H1 (cell line): ENCODE measurements at regions not wholly inside any gene's neighbourhood (a gene's known extent, or its start where the extent isn't known, plus 50 kb on each side); places are given as distances from the start of the nearest gene placed in this dataset.

ENCODE experiments used
- CHD2 ChIP-seq: IDR thresholded peaks from 2 replicates; pipeline ENCODE4 v1.6.1; 2012; ENCODE audit warnings: low read length, improper control_type of control experiment
- TF ChIP-seq, protein P1 (sequence below): fragments of 300-600 bp; sonication (generic); IDR thresholded peaks from 2 replicates; pipeline ENCODE4 v1.7.1; 2012; ENCODE audit warnings: low read length, moderate library complexity, mild to moderate bottlenecking, inconsistent platforms; ENCODE audit not compliant: insufficient replicate concordance
- TF ChIP-seq, protein P2 (sequence below): IDR thresholded peaks from 2 replicates; pipeline ENCODE4 v1.6.1; 2011; ENCODE audit warnings: low read length, improper control_type of control experiment

DNA sequence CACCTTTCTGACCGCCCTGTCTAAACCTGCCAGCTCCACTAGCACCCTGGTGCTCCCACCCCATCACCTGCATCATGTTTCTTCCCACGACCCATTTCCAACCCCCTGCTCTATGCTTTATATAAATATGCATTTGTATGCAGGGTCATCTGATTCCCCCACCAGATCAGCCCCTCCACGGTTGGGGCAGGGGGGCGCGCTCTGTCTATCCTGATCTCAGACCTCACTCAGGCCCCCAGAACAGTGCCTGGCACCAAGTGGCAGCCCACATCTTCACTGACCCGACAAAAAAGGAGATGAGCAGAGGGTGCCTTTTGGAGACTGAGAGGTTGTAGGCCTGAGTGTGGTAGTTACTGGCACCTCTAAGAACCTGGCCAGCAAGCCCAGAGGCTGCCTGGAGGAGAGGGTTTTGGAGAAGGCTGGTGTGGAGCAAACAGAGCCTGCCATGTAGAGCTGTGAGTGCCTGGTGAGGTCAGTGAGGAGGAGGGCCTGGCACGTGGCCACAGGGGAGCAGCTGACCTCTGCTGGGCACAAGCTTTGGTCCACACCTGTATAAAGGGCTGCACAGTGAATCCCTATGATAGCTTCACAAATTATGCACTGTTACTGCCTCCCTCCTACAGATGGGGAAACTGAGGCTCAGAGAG is 86.3 kb upstream of the RTL6 start (continued):
- TF ChIP-seq, protein P1, sequence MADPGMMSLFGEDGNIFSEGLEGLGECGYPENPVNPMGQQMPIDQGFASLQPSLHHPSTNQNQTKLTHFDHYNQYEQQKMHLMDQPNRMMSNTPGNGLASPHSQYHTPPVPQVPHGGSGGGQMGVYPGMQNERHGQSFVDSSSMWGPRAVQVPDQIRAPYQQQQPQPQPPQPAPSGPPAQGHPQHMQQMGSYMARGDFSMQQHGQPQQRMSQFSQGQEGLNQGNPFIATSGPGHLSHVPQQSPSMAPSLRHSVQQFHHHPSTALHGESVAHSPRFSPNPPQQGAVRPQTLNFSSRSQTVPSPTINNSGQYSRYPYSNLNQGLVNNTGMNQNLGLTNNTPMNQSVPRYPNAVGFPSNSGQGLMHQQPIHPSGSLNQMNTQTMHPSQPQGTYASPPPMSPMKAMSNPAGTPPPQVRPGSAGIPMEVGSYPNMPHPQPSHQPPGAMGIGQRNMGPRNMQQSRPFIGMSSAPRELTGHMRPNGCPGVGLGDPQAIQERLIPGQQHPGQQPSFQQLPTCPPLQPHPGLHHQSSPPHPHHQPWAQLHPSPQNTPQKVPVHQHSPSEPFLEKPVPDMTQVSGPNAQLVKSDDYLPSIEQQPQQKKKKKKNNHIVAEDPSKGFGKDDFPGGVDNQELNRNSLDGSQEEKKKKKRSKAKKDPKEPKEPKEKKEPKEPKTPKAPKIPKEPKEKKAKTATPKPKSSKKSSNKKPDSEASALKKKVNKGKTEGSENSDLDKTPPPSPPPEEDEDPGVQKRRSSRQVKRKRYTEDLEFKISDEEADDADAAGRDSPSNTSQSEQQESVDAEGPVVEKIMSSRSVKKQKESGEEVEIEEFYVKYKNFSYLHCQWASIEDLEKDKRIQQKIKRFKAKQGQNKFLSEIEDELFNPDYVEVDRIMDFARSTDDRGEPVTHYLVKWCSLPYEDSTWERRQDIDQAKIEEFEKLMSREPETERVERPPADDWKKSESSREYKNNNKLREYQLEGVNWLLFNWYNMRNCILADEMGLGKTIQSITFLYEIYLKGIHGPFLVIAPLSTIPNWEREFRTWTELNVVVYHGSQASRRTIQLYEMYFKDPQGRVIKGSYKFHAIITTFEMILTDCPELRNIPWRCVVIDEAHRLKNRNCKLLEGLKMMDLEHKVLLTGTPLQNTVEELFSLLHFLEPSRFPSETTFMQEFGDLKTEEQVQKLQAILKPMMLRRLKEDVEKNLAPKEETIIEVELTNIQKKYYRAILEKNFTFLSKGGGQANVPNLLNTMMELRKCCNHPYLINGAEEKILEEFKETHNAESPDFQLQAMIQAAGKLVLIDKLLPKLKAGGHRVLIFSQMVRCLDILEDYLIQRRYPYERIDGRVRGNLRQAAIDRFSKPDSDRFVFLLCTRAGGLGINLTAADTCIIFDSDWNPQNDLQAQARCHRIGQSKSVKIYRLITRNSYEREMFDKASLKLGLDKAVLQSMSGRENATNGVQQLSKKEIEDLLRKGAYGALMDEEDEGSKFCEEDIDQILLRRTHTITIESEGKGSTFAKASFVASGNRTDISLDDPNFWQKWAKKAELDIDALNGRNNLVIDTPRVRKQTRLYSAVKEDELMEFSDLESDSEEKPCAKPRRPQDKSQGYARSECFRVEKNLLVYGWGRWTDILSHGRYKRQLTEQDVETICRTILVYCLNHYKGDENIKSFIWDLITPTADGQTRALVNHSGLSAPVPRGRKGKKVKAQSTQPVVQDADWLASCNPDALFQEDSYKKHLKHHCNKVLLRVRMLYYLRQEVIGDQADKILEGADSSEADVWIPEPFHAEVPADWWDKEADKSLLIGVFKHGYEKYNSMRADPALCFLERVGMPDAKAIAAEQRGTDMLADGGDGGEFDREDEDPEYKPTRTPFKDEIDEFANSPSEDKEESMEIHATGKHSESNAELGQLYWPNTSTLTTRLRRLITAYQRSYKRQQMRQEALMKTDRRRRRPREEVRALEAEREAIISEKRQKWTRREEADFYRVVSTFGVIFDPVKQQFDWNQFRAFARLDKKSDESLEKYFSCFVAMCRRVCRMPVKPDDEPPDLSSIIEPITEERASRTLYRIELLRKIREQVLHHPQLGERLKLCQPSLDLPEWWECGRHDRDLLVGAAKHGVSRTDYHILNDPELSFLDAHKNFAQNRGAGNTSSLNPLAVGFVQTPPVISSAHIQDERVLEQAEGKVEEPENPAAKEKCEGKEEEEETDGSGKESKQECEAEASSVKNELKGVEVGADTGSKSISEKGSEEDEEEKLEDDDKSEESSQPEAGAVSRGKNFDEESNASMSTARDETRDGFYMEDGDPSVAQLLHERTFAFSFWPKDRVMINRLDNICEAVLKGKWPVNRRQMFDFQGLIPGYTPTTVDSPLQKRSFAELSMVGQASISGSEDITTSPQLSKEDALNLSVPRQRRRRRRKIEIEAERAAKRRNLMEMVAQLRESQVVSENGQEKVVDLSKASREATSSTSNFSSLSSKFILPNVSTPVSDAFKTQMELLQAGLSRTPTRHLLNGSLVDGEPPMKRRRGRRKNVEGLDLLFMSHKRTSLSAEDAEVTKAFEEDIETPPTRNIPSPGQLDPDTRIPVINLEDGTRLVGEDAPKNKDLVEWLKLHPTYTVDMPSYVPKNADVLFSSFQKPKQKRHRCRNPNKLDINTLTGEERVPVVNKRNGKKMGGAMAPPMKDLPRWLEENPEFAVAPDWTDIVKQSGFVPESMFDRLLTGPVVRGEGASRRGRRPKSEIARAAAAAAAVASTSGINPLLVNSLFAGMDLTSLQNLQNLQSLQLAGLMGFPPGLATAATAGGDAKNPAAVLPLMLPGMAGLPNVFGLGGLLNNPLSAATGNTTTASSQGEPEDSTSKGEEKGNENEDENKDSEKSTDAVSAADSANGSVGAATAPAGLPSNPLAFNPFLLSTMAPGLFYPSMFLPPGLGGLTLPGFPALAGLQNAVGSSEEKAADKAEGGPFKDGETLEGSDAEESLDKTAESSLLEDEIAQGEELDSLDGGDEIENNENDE, result no peak
- no peak for TF ChIP-seq CHD2
- TF ChIP-seq, protein P2, sequence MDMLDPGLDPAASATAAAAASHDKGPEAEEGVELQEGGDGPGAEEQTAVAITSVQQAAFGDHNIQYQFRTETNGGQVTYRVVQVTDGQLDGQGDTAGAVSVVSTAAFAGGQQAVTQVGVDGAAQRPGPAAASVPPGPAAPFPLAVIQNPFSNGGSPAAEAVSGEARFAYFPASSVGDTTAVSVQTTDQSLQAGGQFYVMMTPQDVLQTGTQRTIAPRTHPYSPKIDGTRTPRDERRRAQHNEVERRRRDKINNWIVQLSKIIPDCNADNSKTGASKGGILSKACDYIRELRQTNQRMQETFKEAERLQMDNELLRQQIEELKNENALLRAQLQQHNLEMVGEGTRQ, result no peak
- TF ChIP-seq, all 59 proteins: peak for 0
